ENCODE measurements at regions not wholly inside any gene's neighbourhood (a gene's known extent, or its start where the extent isn't known, plus 50 kb on each side); places are given as distances from the start of the nearest gene placed in this dataset.

DNA sequence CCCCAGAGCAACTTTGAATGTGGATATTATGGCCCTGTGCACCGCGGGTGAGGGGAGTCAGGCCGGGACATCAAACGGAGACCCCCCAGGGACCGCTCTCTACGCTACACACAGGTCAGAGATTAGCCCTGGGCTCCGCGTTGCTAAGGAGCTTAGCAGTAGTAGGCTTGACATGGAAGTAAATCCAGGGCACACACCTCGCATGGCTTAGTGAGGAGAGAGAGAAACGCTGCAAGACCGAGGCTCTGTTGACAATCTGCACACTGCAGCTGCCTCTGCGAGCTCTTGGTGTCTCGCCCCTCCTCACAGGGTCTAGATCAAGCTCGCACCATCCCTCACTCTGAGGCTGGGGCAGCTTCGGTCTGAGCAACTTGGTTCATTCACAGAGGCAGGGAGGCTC lies 116.1 kb upstream of the CDH4 start:
- intact Hi-C loops (cut with DNase I): no loop called here
- H3K27ac ChIP-seq (ENCODE audit: low read depth in 1 of 2, low read length in 2 of 2): no peak overlapping the region
- 8 to 9% methylated on average over 15 of the region's 15 CpGs for WGBS, 2 donors
- ATAC-seq (ENCODE audit: low FRiP score): no peak
- no peaks in the 10 kb centered on the region for H3K9me3 ChIP-seq (ENCODE audit: control insufficient read depth, low read length)
- H3K4me1 ChIP-seq (ENCODE audit: control insufficient read depth in 1 of 2, insufficient read depth in 2 of 2, low read length in 2 of 2): no peaks in the 10 kb centered on the region
- H3K4me3 ChIP-seq (ENCODE audit: low read length in 2 of 2): no peak overlapping the region
- no peak for DNase-seq
- no peaks in the 10 kb centered on the region for H3K36me3 ChIP-seq (ENCODE audit: control insufficient read depth in 1 of 2, insufficient read depth in 2 of 2, low read length in 1 of 2)
- no peaks in the 10 kb centered on the region for H3K27me3 ChIP-seq (ENCODE audit: control insufficient read depth in 1 of 2, insufficient read depth in 2 of 2, low read length in 1 of 2)

DNA sequence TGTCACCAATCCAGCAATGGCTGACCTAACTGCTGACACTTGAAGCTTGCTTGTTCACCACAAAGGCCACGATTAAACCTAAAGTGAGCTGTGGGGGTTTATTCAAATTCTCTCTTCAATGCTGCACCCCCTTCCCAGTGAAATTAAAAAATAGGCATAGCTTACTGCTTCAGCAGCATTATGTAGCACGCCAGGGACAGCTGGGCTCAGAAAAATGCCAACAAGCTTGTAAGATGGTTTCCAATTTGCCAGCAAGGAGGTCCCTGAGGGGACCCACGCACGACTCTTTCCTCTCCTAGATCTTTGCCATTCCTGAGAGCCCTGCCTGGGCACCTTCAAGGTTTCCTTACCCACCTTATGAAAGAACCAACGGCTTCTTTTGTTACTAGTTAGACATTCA lies 113.5 kb upstream of the CDH4 start:
- H3K4me1 ChIP-seq (ENCODE audit: control insufficient read depth in 1 of 2, insufficient read depth in 2 of 2, low read length in 2 of 2): no peaks in the 10 kb centered on the region
- H3K27me3 ChIP-seq (ENCODE audit: control insufficient read depth in 1 of 2, insufficient read depth in 2 of 2, low read length in 1 of 2): no peaks in the 10 kb centered on the region
- no peak for DNase-seq
- no peaks in the 10 kb centered on the region for H3K9me3 ChIP-seq (ENCODE audit: control insufficient read depth, low read length)
- no peaks in the 10 kb centered on the region for H3K36me3 ChIP-seq (ENCODE audit: control insufficient read depth in 1 of 2, insufficient read depth in 2 of 2, low read length in 1 of 2)
- WGBS, 2 donors: 64 to 71% methylated on average over 5 of the region's 5 CpGs
- intact Hi-C loops (cut with DNase I): no loop called here
- no peak overlapping the region for H3K27ac ChIP-seq (ENCODE audit: low read depth in 1 of 2, low read length in 2 of 2)
- ATAC-seq (ENCODE audit: low FRiP score): no peak
- no peak overlapping the region for H3K4me3 ChIP-seq (ENCODE audit: low read length in 2 of 2)

DNA sequence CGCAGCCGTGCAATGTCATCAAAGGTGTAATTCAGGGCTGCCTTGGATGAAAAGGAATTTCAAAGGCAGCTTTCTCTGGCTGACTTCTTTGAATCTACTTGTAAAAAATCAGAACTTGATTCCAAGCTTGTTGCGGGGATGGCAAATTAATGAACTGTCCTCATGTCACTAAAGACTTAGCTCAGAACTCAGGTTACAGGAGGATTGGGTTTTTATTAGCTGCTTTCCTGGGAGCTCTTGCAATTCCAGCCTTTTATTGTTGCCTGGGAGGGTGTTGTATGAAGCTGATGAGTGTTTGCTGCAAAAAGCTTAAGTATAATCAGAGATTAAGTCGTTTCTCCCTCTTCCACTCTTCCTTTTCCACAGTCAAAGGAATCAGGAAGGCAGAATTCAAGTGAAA lies 113.0 kb upstream of the CDH4 start:
- no peaks in the 10 kb centered on the region for H3K27me3 ChIP-seq (ENCODE audit: control insufficient read depth in 1 of 2, insufficient read depth in 2 of 2, low read length in 1 of 2)
- H3K27ac ChIP-seq (ENCODE audit: low read depth in 1 of 2, low read length in 2 of 2): no peak overlapping the region
- no peaks in the 10 kb centered on the region for H3K4me1 ChIP-seq (ENCODE audit: control insufficient read depth in 1 of 2, insufficient read depth in 2 of 2, low read length in 2 of 2)
- intact Hi-C loops (cut with DNase I): no loop called here
- DNase-seq (no peak), ATAC-seq (ENCODE audit: low FRiP score) (no peak)
- no peaks in the 10 kb centered on the region for H3K36me3 ChIP-seq (ENCODE audit: control insufficient read depth in 1 of 2, insufficient read depth in 2 of 2, low read length in 1 of 2)
- H3K4me3 ChIP-seq (ENCODE audit: low read length in 2 of 2): no peak overlapping the region
- no peaks in the 10 kb centered on the region for H3K9me3 ChIP-seq (ENCODE audit: control insufficient read depth, low read length)
- 68 to 71% methylated on average over 4 of the region's 4 CpGs for WGBS, 2 donors

DNA sequence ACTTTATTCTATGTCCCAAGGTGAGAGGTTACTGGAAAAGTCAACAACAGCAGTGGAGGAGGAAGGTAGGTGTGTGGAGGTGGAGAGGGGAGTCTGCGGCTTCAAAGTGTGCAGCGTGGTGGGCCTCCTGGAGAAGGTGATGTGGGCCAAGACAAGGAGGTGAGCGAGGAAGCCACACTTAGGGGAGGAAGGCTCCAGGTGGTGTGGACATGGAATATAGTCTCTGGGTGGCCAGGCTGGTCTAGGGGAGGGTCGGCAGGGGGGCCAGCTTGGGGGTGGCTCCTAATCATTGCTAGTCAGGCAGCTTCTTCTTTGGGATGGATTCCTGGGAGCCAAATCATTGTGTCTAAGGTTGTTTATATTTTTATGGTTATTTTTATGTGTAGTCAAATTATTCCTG lies 111.5 kb upstream of the CDH4 start:
- 86 to 87% methylated on average over 4 of the region's 4 CpGs for WGBS, 2 donors
- no peak for DNase-seq
- intact Hi-C loops (cut with DNase I): no loop called here

DNA sequence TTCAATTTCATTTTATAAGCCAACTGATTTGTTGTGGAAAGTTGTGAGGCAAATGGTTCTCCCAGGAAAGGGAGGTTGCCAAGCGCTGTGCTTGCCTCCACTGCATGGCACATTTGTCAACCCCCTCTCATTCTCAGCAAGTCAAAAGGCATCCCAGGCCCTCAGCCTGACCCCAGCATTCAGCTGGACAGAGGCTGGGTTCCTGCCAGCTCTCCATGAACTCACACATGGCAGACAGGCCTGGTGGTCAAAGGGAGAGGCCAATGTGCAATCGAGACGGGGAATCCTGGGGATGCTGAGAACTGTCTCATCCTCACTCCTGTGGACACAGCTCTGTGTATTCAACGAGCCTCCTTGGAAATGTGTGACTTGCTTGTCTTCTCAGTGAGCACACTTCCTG lies 106.0 kb upstream of the CDH4 start:
- ATAC-seq (ENCODE audit: low FRiP score) (no peak), DNase-seq (no peak)
- Histone ChIP-seq H3K4me3 (ENCODE audit: low read length in 2 of 2) (no peak overlapping the region), H3K27me3 (ENCODE audit: control insufficient read depth in 1 of 2, insufficient read depth in 2 of 2, low read length in 1 of 2) (no peaks in the 10 kb centered on the region), H3K4me1 (ENCODE audit: control insufficient read depth in 1 of 2, insufficient read depth in 2 of 2, low read length in 2 of 2) (no peaks in the 10 kb centered on the region), H3K36me3 (ENCODE audit: control insufficient read depth in 1 of 2, insufficient read depth in 2 of 2, low read length in 1 of 2) (no peaks in the 10 kb centered on the region), H3K9me3 (ENCODE audit: control insufficient read depth, low read length) (peaks cover 1% of the 10 kb centered on the region), H3K27ac (ENCODE audit: low read depth in 1 of 2, low read length in 2 of 2) (no peak overlapping the region)
- intact Hi-C loops (cut with DNase I): no loop called here
- 42 to 49% methylated on average over 4 of the region's 4 CpGs for WGBS, 2 donors

More for the DNA sequence above, 111.5 kb upstream of the CDH4 start:
- Histone ChIP-seq H3K4me3 (ENCODE audit: low read length in 2 of 2) (no peak overlapping the region), H3K9me3 (ENCODE audit: control insufficient read depth, low read length) (peaks cover 1% of the 10 kb centered on the region), H3K4me1 (ENCODE audit: control insufficient read depth in 1 of 2, insufficient read depth in 2 of 2, low read length in 2 of 2) (no peaks in the 10 kb centered on the region), H3K27ac (ENCODE audit: low read depth in 1 of 2, low read length in 2 of 2) (no peak overlapping the region), H3K36me3 (ENCODE audit: control insufficient read depth in 1 of 2, insufficient read depth in 2 of 2, low read length in 1 of 2) (no peaks in the 10 kb centered on the region), H3K27me3 (ENCODE audit: control insufficient read depth in 1 of 2, insufficient read depth in 2 of 2, low read length in 1 of 2) (no peaks in the 10 kb centered on the region)
- ATAC-seq (ENCODE audit: low FRiP score): no peak

DNA sequence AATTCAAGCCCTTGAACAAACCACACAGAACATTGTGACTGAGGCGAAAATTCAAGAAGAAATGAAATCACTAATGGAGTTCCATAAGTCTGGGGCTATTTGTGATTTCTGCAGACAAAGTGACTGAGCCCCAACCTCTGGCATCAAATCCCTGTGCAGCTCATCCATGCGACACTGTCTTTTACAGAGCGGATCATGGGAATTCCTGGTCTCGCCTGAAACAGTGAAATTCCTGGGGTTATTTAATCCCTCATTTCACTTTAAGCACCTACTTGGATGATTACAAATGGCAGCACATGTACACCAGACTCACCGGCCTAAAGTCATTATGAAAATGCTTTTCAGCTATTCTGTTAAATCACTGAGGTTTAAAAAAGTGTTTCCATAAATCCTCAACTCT lies 102.4 kb upstream of the CDH4 start:
- H3K27ac ChIP-seq (ENCODE audit: low read depth in 1 of 2, low read length in 2 of 2): no peak overlapping the region
- H3K4me1 ChIP-seq (ENCODE audit: control insufficient read depth in 1 of 2, insufficient read depth in 2 of 2, low read length in 2 of 2): no peaks in the 10 kb centered on the region
- no peaks in the 10 kb centered on the region for H3K36me3 ChIP-seq (ENCODE audit: control insufficient read depth in 1 of 2, insufficient read depth in 2 of 2, low read length in 1 of 2)
- H3K9me3 ChIP-seq (ENCODE audit: control insufficient read depth, low read length): peaks cover 1% of the 10 kb centered on the region
- ATAC-seq (ENCODE audit: low FRiP score): no peak
- H3K27me3 ChIP-seq (ENCODE audit: control insufficient read depth in 1 of 2, insufficient read depth in 2 of 2, low read length in 1 of 2): no peaks in the 10 kb centered on the region
- DNase-seq: no peak
- H3K4me3 ChIP-seq (ENCODE audit: low read length in 2 of 2): no peak overlapping the region
- 66 to 70% methylated on average over 5 of the region's 5 CpGs for WGBS, 2 donors
- intact Hi-C loops (cut with DNase I): no loop called here

DNA sequence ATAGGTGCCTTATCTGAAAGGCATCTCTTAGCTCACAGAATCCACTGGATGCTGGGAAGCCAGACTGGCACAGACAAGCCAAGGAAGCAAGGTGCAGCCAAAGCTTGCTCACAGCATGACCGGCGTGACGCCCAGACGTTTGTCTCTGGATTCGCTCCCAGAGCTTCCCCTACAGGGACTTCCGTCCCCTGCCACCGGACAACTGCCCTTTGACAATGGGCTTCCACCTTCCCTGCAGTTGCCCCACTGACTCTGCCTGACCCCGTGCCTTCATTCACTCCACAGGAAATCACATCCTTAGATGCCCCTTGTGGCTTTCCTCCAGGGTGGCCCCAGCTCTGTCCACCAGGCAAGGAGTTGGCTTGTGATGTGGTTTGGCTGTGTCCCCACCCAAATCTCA lies 94.8 kb upstream of the CDH4 start:
- Histone ChIP-seq H3K4me1 (ENCODE audit: control insufficient read depth in 1 of 2, insufficient read depth in 2 of 2, low read length in 2 of 2) (no peaks in the 10 kb centered on the region), H3K27ac (ENCODE audit: low read depth in 1 of 2, low read length in 2 of 2) (no peak overlapping the region), H3K9me3 (ENCODE audit: control insufficient read depth, low read length) (peaks cover 1% of the 10 kb centered on the region), H3K36me3 (ENCODE audit: control insufficient read depth in 1 of 2, insufficient read depth in 2 of 2, low read length in 1 of 2) (no peaks in the 10 kb centered on the region), H3K27me3 (ENCODE audit: control insufficient read depth in 1 of 2, insufficient read depth in 2 of 2, low read length in 1 of 2) (no peaks in the 10 kb centered on the region), H3K4me3 (ENCODE audit: low read length in 2 of 2) (no peak overlapping the region)
- ATAC-seq (ENCODE audit: low FRiP score) (no peak), DNase-seq (no peak)
- intact Hi-C loops (cut with DNase I): no loop called here
- 86 to 88% methylated on average over 8 of the region's 8 CpGs for WGBS, 2 donors

DNA sequence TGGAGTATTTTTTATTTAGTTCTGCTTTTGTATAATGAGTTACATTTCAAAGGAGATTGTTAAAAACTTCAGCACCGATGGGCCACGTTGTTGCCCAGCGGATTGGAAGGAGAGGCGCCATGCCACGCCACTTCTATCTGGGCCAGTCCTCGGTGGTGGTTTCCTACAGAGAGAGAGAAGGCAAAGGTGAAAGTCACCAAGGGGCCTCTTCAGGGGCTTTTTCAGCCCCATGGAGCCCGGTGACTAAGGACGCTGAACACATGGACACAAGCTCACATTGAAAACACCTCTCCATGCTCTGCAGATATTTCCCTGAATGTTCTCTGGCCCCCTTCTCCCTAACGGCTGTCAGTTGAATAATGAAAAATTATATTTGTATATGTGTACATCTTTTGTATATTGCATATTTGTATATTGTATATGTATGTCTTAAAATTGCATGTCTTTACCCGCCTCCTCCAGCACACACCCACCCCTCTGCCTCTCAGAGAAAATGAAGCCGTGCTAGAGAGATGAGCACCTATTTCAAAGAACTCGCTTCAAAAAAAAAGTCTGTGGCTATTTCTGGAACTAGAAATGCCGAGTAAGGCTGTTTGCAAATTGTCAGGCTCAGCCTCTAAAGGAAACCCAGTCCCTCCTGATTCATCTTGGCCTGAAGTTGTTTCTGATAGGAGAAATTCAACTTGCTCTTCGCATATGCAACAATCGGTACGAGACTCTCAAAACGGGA lies 91.9 kb upstream of the CDH4 start:
- Histone ChIP-seq H3K27me3 (ENCODE audit: control insufficient read depth in 1 of 2, insufficient read depth in 2 of 2, low read length in 1 of 2) (no peaks in the 10 kb centered on the region), H3K4me3 (ENCODE audit: low read length in 2 of 2) (no peak overlapping the region), H3K27ac (ENCODE audit: low read depth in 1 of 2, low read length in 2 of 2) (no peak overlapping the region), H3K36me3 (ENCODE audit: control insufficient read depth in 1 of 2, insufficient read depth in 2 of 2, low read length in 1 of 2) (no peaks in the 10 kb centered on the region), H3K4me1 (ENCODE audit: control insufficient read depth in 1 of 2, insufficient read depth in 2 of 2, low read length in 2 of 2) (no peaks in the 10 kb centered on the region), H3K9me3 (ENCODE audit: control insufficient read depth, low read length) (peaks cover 1% of the 10 kb centered on the region)
- intact Hi-C loops (cut with DNase I): no loop called here
- DNase-seq: no peak
- no peak for ATAC-seq (ENCODE audit: low FRiP score)
- WGBS, 2 donors: 44 to 46% methylated on average over 17 of the region's 17 CpGs

DNA sequence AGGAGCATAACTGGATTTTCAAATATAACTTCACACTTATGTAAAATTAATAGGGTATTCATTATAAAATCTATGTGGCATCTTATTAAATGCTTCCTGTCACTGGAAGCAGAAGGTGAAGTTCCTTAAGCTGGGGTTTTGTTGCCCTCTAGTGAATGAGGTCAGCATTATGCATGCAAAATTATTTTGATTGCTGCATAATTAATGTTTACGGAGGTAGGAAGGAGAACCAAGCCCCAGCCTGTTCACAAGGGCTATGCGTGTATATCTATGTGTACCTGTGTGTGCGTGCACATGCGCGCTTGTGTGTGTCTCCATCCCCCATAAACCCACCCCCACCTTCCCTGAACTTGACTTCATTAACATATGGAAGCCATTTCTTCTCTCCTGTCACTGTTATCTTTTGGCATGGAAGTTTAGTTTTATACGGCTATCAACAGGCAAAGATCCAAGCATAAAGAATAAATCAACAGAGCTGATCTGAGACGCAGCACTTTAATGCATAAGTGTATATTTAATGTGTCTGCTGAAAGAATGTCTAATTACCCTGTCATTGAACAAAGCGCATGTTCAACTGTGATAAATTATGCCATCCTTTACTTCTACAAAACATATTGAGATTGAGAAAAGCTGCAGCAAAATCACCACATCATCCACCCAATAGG lies 90.2 kb upstream of the CDH4 start:
- H3K9me3 ChIP-seq (ENCODE audit: control insufficient read depth, low read length): peaks cover 1% of the 10 kb centered on the region
- no peak overlapping the region for H3K27ac ChIP-seq (ENCODE audit: low read depth in 1 of 2, low read length in 2 of 2)
- H3K36me3 ChIP-seq (ENCODE audit: control insufficient read depth in 1 of 2, insufficient read depth in 2 of 2, low read length in 1 of 2): no peaks in the 10 kb centered on the region
- WGBS, 2 donors: 37 to 45% methylated on average over 8 of the region's 8 CpGs
- intact Hi-C loops (cut with DNase I): no loop called here
- no peaks in the 10 kb centered on the region for H3K4me1 ChIP-seq (ENCODE audit: control insufficient read depth in 1 of 2, insufficient read depth in 2 of 2, low read length in 2 of 2)
- ATAC-seq (ENCODE audit: low FRiP score) (no peak), DNase-seq (no peak)
- no peak overlapping the region for H3K4me3 ChIP-seq (ENCODE audit: low read length in 2 of 2)
- H3K27me3 ChIP-seq (ENCODE audit: control insufficient read depth in 1 of 2, insufficient read depth in 2 of 2, low read length in 1 of 2): no peaks in the 10 kb centered on the region
